IMR-90 (cell line): ENCODE measurements at regions not wholly inside any gene's neighbourhood (a gene's known extent, or its start where the extent isn't known, plus 50 kb on each side); places are given as distances from the start of the nearest gene placed in this dataset.

ENCODE experiments used
- ATAC-seq: fragments of 200-7000 bp; cut with Tn5 transposase; 2 replicates; pipeline ENCODE4 v1.9.1; 2020; ENCODE audit warnings: low read depth, mild to moderate bottlenecking, moderate library complexity
- BruUV-seq: library from RNA; stranded (reverse); fragments of 400-500 nt; replicated peaks from 2 replicates; lab custom pipeline; 2021; lab: Mats Ljungman, UMichigan
- CTCF ChIA-PET: fragments of 300-600 bp; formaldehyde crosslinking; extraction: SDS; loops from one replicate; lab custom pipeline; 2021; ENCODE audit warnings: antibody characterized with exemption; lab: Yijun Ruan, JAX
- POLR2A ChIA-PET: fragments of 300-600 bp; sonication (Branson Sonifier 250); formaldehyde crosslinking; loops from one replicate; lab custom pipeline; 2022; ENCODE audit warnings: antibody characterized with exemption; ENCODE audit not compliant: unreplicated experiment; lab: Charles Lee
- DNase-seq: peaks from one replicate; pipeline ENCODE4 v3.0.0; 2013
- H2AFZ ChIP-seq: replicated peaks from 2 replicates; pipeline ENCODE3; 2013; ENCODE audit warnings: low read length, mild to moderate bottlenecking; ENCODE audit not compliant: poor library complexity
- H2AK5ac ChIP-seq: 2 replicates; pipeline ENCODE4 v1.6.1; 2013; ENCODE audit warnings: low read depth, low read length, inconsistent platforms
- H2AK9ac ChIP-seq: replicated peaks from 2 replicates; pipeline ENCODE3; 2013; ENCODE audit warnings: mild to moderate bottlenecking, low read depth, low read length, moderate library complexity; ENCODE audit not compliant: poor library complexity
- H2BK120ac ChIP-seq: 2 replicates; pipeline ENCODE4 v1.6.1; 2013; ENCODE audit warnings: low read depth, low read length, inconsistent platforms
- H2BK15ac ChIP-seq: 3 replicates; pipeline ENCODE4 v1.6.1; 2013; ENCODE audit warnings: low read depth, low read length, inconsistent platforms
- H2BK20ac ChIP-seq: 2 replicates; pipeline ENCODE4 v1.6.1; 2013; ENCODE audit warnings: low read depth, mild to moderate bottlenecking, inconsistent platforms, low read length, moderate library complexity
- H2BK5ac ChIP-seq: 2 replicates; pipeline ENCODE4 v1.6.1; 2013; ENCODE audit warnings: mild to moderate bottlenecking, low read depth, low read length, inconsistent platforms; ENCODE audit not compliant: poor library complexity, severe bottlenecking
- H3K14ac ChIP-seq: replicated peaks from 2 replicates; pipeline ENCODE4 v1.6.1; 2013; ENCODE audit warnings: low read depth, low read length, inconsistent platforms
- H3K18ac ChIP-seq: 2 replicates; pipeline ENCODE4 v1.6.1; 2013; ENCODE audit warnings: low read depth, low read length, control low read depth
- H3K23ac ChIP-seq: 2 replicates; pipeline ENCODE4 v1.6.1; 2013; ENCODE audit warnings: low read depth, low read length, inconsistent platforms
- H3K27ac ChIP-seq: 2 replicates; pipeline ENCODE4 v1.5.1; 2013; ENCODE audit warnings: mild to moderate bottlenecking, control low read depth, low read length; ENCODE audit not compliant: insufficient read depth
- H3K27me3 ChIP-seq: 2 replicates; pipeline ENCODE4 v1.6.1; 2013; ENCODE audit warnings: low read length; ENCODE audit not compliant: control insufficient read depth, insufficient read depth
- H3K36me3 ChIP-seq: 2 replicates; pipeline ENCODE4 v1.6.1; 2013; ENCODE audit warnings: low read length, mixed read lengths; ENCODE audit not compliant: control insufficient read depth, insufficient read depth
- H3K4ac ChIP-seq: 2 replicates; pipeline ENCODE4 v1.6.1; 2013; ENCODE audit warnings: low read depth, low read length, inconsistent platforms
- H3K4me1 ChIP-seq: 2 replicates; pipeline ENCODE4 v1.6.1; 2013; ENCODE audit warnings: low read length, mixed read lengths; ENCODE audit not compliant: control insufficient read depth, insufficient read depth
- H3K4me2 ChIP-seq: 2 replicates; pipeline ENCODE4 v1.6.1; 2013; ENCODE audit warnings: low read depth, mild to moderate bottlenecking, control low read depth, low read length, moderate library complexity
- H3K4me3 ChIP-seq: 2 replicates; pipeline ENCODE4 v1.5.1; 2013; ENCODE audit warnings: low read depth, mild to moderate bottlenecking, control low read depth, low read length, moderate library complexity; ENCODE audit not compliant: insufficient read depth
- H3K56ac ChIP-seq: 2 replicates; pipeline ENCODE4 v1.6.1; 2013; ENCODE audit warnings: low read length, inconsistent platforms; ENCODE audit not compliant: insufficient read depth; ENCODE audit errors: extremely low read depth
- H3K79me1 ChIP-seq, 2 experiments: 2 replicates each; pipeline ENCODE4 v1.6.1; 2013; ENCODE audit warnings: low read length in 2 of 2, inconsistent platforms in 1 of 2, low read depth in 1 of 2
- H3K9ac ChIP-seq: 2 replicates; pipeline ENCODE4 v1.6.1; 2013; ENCODE audit warnings: low read depth, low read length, control low read depth
- H3K9me1 ChIP-seq: 2 replicates; pipeline ENCODE4 v1.6.1; 2013; ENCODE audit warnings: low read length, inconsistent platforms; ENCODE audit not compliant: insufficient read depth
- H3K9me3 ChIP-seq: 2 replicates; pipeline ENCODE4 v1.6.1; 2013; ENCODE audit warnings: low read length; ENCODE audit not compliant: control insufficient read depth, insufficient read depth
- H4K20me1 ChIP-seq: 2 replicates; pipeline ENCODE4 v1.6.1; 2013; ENCODE audit warnings: low read length, inconsistent platforms; ENCODE audit not compliant: insufficient read depth
- H4K5ac ChIP-seq: 2 replicates; pipeline ENCODE4 v1.6.1; 2013; ENCODE audit warnings: mild to moderate bottlenecking, low read depth, low read length, control low read depth
- H4K8ac ChIP-seq, 2 experiments: 2 replicates each; pipeline ENCODE4 v1.6.1; 2013; ENCODE audit warnings: low read depth in 2 of 2, low read length in 2 of 2, control low read depth in 1 of 2, inconsistent platforms in 1 of 2
- H4K91ac ChIP-seq: 2 replicates; pipeline ENCODE4 v1.6.1; 2013; ENCODE audit warnings: low read depth, low read length, inconsistent platforms; ENCODE audit not compliant: insufficient read depth
- BHLHE40 ChIP-seq: fragments of 150-350 bp; IDR thresholded peaks from 2 replicates; pipeline ENCODE4 v1.6.1; 2016; ENCODE audit warnings: mild to moderate bottlenecking, low read depth, low read length
- CEBPB ChIP-seq: IDR thresholded peaks from 2 replicates; pipeline ENCODE4 v1.6.1; 2012; ENCODE audit warnings: low read depth, low read length, improper control_type of control experiment
- CHD1 ChIP-seq: IDR thresholded peaks from 2 replicates; pipeline ENCODE4 v1.6.1; 2012; ENCODE audit warnings: low read depth, low read length, improper control_type of control experiment
- ELK1 ChIP-seq: fragments of 150-350 bp; IDR thresholded peaks from 2 replicates; pipeline ENCODE4 v1.6.1; 2016; ENCODE audit warnings: low read depth, mild to moderate bottlenecking, low read length, moderate library complexity, borderline replicate concordance
- FOS ChIP-seq: fragments of 150-350 bp; IDR thresholded peaks from 2 replicates; pipeline ENCODE4 v1.6.1; 2016; ENCODE audit warnings: low read depth, low read length
- MAFK ChIP-seq: IDR thresholded peaks from 2 replicates; pipeline ENCODE4 v1.6.1; 2012; ENCODE audit warnings: low read depth, low read length, improper control_type of control experiment
- MAZ ChIP-seq: IDR thresholded peaks from 2 replicates; pipeline ENCODE4 v1.6.1; 2012; ENCODE audit warnings: low read depth, mild to moderate bottlenecking, low read length, improper control_type of control experiment, moderate library complexity, borderline replicate concordance
- MXI1 ChIP-seq: IDR thresholded peaks from 2 replicates; pipeline ENCODE4 v1.6.1; 2012; ENCODE audit warnings: low read depth, mild to moderate bottlenecking, low read length, moderate library complexity, borderline replicate concordance
- NFE2L2 ChIP-seq: fragments of 150-350 bp; IDR thresholded peaks from 2 replicates; pipeline ENCODE4 v1.6.1; 2016; ENCODE audit warnings: low read depth, mild to moderate bottlenecking, low read length
- POLR2A ChIP-seq: IDR thresholded peaks from 2 replicates; pipeline ENCODE4 v1.6.1; 2012; ENCODE audit warnings: mild to moderate bottlenecking, low read depth, low read length
- RAD21 ChIP-seq: IDR thresholded peaks from 2 replicates; pipeline ENCODE4 v1.6.1; 2012; ENCODE audit warnings: low read length, improper control_type of control experiment
- RCOR1 ChIP-seq: IDR thresholded peaks from 2 replicates; pipeline ENCODE4 v1.6.1; 2012; ENCODE audit warnings: mild to moderate bottlenecking, low read length, improper control_type of control experiment; ENCODE audit not compliant: insufficient replicate concordance
- RFX5 ChIP-seq: IDR thresholded peaks from 2 replicates; pipeline ENCODE4 v1.8.0; 2012; ENCODE audit warnings: low read depth, mild to moderate bottlenecking, low read length, moderate library complexity
- SMC3 ChIP-seq: fragments of 150-350 bp; IDR thresholded peaks from 2 replicates; pipeline ENCODE4 v1.6.1; 2016; ENCODE audit warnings: low read depth, mild to moderate bottlenecking, antibody characterized with exemption, low read length, moderate library complexity
- USF2 ChIP-seq: fragments of 150-350 bp; IDR thresholded peaks from 2 replicates; pipeline ENCODE4 v1.6.1; 2017; ENCODE audit warnings: mild to moderate bottlenecking, antibody characterized with exemption, low read length, low read depth
- WGBS, 2 experiments: methylation state at CpG; one replicate each; pipeline versions ENCODE4 v1.1.5 to v1.1.7; 2013; ENCODE audit warnings: missing lambda C conversion rate in 2 of 2; ENCODE audit not compliant: insufficient read length in 1 of 2; ENCODE audit errors: extremely low coverage in 2 of 2; 5-methylcytosine and 5-hydroxymethylcytosine counted together
- dilution Hi-C: fragments of 300-500 bp; cut with HindIII; formaldehyde crosslinking; loops from one replicate; pipeline ENCODE4 v1.14.3; 2018; ENCODE audit warnings: low sequenced_read_pairs; ENCODE audit not compliant: unreplicated experiment
- in situ Hi-C: fragments of 300-500 bp; cut with MboI; formaldehyde crosslinking; loops from 3 replicates; pipeline ENCODE4 v1.14.3; 2019; ENCODE audit warnings: low sequenced_read_pairs, inconsistent platforms, mixed read lengths
- intact Hi-C: fragments of 100-400 bp; cut with micrococcal nuclease; formaldehyde crosslinking; loops from 2 replicates; pipeline ENCODE4 v1.10.0; 2022
- TF ChIP-seq, protein P1 (sequence below): conservative IDR thresholded peaks from 2 replicates; pipeline ENCODE4 v1.5.1; 2012; ENCODE audit warnings: mild to moderate bottlenecking, low read depth, low read length, improper control_type of control experiment

DNA sequence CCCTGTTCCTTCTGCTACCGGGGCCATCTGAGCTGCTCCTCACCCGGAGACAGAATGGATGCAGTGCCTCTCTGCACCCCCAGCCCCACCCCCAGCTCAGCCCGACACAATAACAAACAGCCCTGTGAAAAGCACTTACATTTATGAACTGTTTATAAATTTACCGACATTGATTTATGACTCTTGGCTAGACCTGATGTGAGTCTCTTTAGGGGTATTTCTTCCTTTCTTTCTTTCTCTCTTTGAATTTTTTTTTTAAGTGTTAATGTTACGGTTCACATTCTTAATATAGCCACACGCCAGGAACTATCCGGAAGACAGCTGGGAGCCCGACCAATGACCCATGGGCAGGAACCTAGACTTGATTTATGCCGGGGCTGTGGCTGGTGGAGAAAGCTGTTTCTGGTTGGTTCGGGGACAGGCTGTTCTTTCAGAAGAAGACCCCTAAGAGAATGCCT lies 266.3 kb downstream of the CDC5L start:
- Histone ChIP-seq H3K27ac (no peak overlapping the region), H2BK5ac (no peak overlapping the region), H2AK5ac (no peak overlapping the region; the same call in 1 of the 2 replicates), H4K5ac (no peak overlapping the region), H4K91ac (no peak overlapping the region), H3K9ac (no peak overlapping the region), H3K56ac (no peak overlapping the region), H3K4me1 (peaks cover 10% of the 10 kb centered on the region), H2AFZ (peak overlapping the region; percentile 46), H2BK20ac (no peak overlapping the region), H3K9me1 (peaks cover 6% of the 10 kb centered on the region; the same call in 1 of the 2 replicates), H3K14ac (no peak overlapping the region), H2BK15ac (no peak overlapping the region), H3K23ac (no peak overlapping the region), H3K36me3 (no peaks in the 10 kb centered on the region), H2BK120ac (no peak overlapping the region; the same call in 1 of the 2 replicates), H3K18ac (no peak overlapping the region; the same call in 1 of the 2 replicates), H4K8ac (no peak overlapping the region), H3K4me2 (peak overlapping the region; percentile 21; the same call in 1 of the 2 replicates), H2AK9ac (no peak overlapping the region), H3K4me3 (no peak overlapping the region), H3K27me3 (no peaks in the 10 kb centered on the region), H3K9me3 (no peaks in the 10 kb centered on the region), H3K79me1 (no peaks in the 10 kb centered on the region), H4K20me1 (no peaks in the 10 kb centered on the region), H3K4ac (peak overlapping the region; percentile 15; the same call in 1 of the 2 replicates)
- in situ Hi-C loops = loop anchor here (25.0 kb wide), 1 partner anchor 1259 kb away; no protein-coding TSS in a partner anchor
- ATAC-seq = no peak
- no peak for TF ChIP-seq USF2
- TF ChIP-seq MAFK = no peak
- TF ChIP-seq POLR2A = no peak
- no peak for TF ChIP-seq RAD21
- TF ChIP-seq, protein P1, sequence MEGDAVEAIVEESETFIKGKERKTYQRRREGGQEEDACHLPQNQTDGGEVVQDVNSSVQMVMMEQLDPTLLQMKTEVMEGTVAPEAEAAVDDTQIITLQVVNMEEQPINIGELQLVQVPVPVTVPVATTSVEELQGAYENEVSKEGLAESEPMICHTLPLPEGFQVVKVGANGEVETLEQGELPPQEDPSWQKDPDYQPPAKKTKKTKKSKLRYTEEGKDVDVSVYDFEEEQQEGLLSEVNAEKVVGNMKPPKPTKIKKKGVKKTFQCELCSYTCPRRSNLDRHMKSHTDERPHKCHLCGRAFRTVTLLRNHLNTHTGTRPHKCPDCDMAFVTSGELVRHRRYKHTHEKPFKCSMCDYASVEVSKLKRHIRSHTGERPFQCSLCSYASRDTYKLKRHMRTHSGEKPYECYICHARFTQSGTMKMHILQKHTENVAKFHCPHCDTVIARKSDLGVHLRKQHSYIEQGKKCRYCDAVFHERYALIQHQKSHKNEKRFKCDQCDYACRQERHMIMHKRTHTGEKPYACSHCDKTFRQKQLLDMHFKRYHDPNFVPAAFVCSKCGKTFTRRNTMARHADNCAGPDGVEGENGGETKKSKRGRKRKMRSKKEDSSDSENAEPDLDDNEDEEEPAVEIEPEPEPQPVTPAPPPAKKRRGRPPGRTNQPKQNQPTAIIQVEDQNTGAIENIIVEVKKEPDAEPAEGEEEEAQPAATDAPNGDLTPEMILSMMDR = no peak
- TF ChIP-seq MXI1 = no peak
- no peak for TF ChIP-seq RCOR1
- TF ChIP-seq SMC3 = no peak
- TF ChIP-seq ELK1 = no peak
- no peak for TF ChIP-seq CHD1
- TF ChIP-seq BHLHE40 = no peak
- TF ChIP-seq RFX5 = no peak
- no peak for TF ChIP-seq MAZ
- no peak for TF ChIP-seq NFE2L2
- TF ChIP-seq CEBPB = no peak
- TF ChIP-seq FOS = no peak
- no CpG with 5 or more reads among the region's 10 CpGs for WGBS, 2 experiments
- intact Hi-C loops = loop anchor here (2.0 kb wide), 1 partner anchor 723 kb away; the partner anchor contains the start of gene SUPT3H
- DNase-seq = peak; percentile 31
- ChIA-PET POLR2A (no interaction called here), CTCF (interaction anchor here (0.9 to 2.0 kb wide), 3 partner anchors 23 to 178 kb away, joined by 3 to 10 read pairs (median 3); no protein-coding TSS in a partner anchor)
- dilution Hi-C loops = no loop called here
- BruUV-seq = no TSS peak
